IPS-NIHi11 (cell line): ENCODE measurements at regions not wholly inside any gene's neighbourhood (a gene's known extent, or its start where the extent isn't known, plus 50 kb on each side); places are given as distances from the start of the nearest gene placed in this dataset.
"Not testable (repeated sequence)": the region's sequence is repeated elsewhere in the genome, so short reads cannot be mapped to it uniquely, and the experiment has no call there.

Experiments
- DNase-seq: peaks from one replicate; pipeline ENCODE4 v3.0.0; 2012; ENCODE audit warnings: mixed read lengths, low spot score

GRCh38 chr6:80547827-80548226 is 441.4 kb downstream of the BCKDHB start:
- DNase-seq: no peak

GRCh38 chr6:80544976-80545722 is 438.7 kb downstream of the BCKDHB start:
- DNase-seq: no peak

GRCh38 chr6:80544555-80544954 is 438.1 kb downstream of the BCKDHB start:
- no peak for DNase-seq

- DNase-seq: peak; percentile 14
Observed at GRCh38 chr6:80543598-80544222, 437.2 kb downstream of the BCKDHB start.

- no peak for DNase-seq
Observed at GRCh38 chr6:80543151-80543550, 436.7 kb downstream of the BCKDHB start.

GRCh38 chr6:80541886-80542285 is 435.4 kb downstream of the BCKDHB start:
- DNase-seq: no peak

- no peak for DNase-seq
Observed at GRCh38 chr6:80541181-80541580, 434.7 kb downstream of the BCKDHB start.

GRCh38 chr6:80540700-80541099 is 434.2 kb downstream of the BCKDHB start:
- no peak for DNase-seq

GRCh38 chr6:80537118-80537972 is 430.9 kb downstream of the BCKDHB start:
- no peak for DNase-seq

- DNase-seq: no peak
Observed at GRCh38 chr6:80535914-80536565, 429.6 kb downstream of the BCKDHB start.

- DNase-seq: no peak
Observed at GRCh38 chr6:80531681-80532619, 425.5 kb downstream of the BCKDHB start.

GRCh38 chr6:80530103-80530502 is 423.6 kb downstream of the BCKDHB start:
- DNase-seq: no peak

GRCh38 chr6:80528115-80528514 is 421.6 kb downstream of the BCKDHB start:
- DNase-seq: no peak

GRCh38 chr6:80527552-80528052 is 421.1 kb downstream of the BCKDHB start:
- no peak for DNase-seq

GRCh38 chr6:80523531-80523997 is 417.1 kb downstream of the BCKDHB start:
- DNase-seq: peak; percentile 53

- no peak for DNase-seq
Observed at GRCh38 chr6:80523010-80523409, 416.5 kb downstream of the BCKDHB start.

GRCh38 chr6:80522576-80522975 is 416.1 kb downstream of the BCKDHB start:
- no peak for DNase-seq

GRCh38 chr6:80519811-80520594 is 413.5 kb downstream of the BCKDHB start:
- no peak for DNase-seq

GRCh38 chr6:80517525-80517924 is 411.1 kb downstream of the BCKDHB start:
- no peak for DNase-seq

- DNase-seq: not testable (repeated sequence)
Observed at GRCh38 chr6:80510521-80510920, 404.1 kb downstream of the BCKDHB start.
